GM06990 (cell line): ENCODE measurements at regions not wholly inside any gene's neighbourhood (a gene's known extent, or its start where the extent isn't known, plus 50 kb on each side); places are given as distances from the start of the nearest gene placed in this dataset.

Experiments
- DNase-seq: peaks from one replicate; pipeline ENCODE4 v3.0.0-alpha.2; 2011; ENCODE audit not compliant: insufficient read length; ENCODE audit errors: extremely low read depth
- H3K27me3 ChIP-seq: replicated peaks from 2 replicates; pipeline ENCODE4 v1.6.0; 2011; ENCODE audit warnings: low read length; ENCODE audit not compliant: control insufficient read depth, insufficient read depth
- H3K36me3 ChIP-seq: 2 replicates; pipeline ENCODE4 v1.5.1; 2011; ENCODE audit warnings: low read length; ENCODE audit not compliant: control insufficient read depth, insufficient read depth
- H3K4me3 ChIP-seq: replicated peaks from 2 replicates; pipeline ENCODE4 v1.5.1; 2011; ENCODE audit warnings: low read depth, mild to moderate bottlenecking, control low read depth, low read length
- TF ChIP-seq, protein P1 (sequence below): IDR thresholded peaks from 2 replicates; pipeline ENCODE4 v1.5.1; 2011; ENCODE audit warnings: low read length, control low read depth, mild to moderate bottlenecking, inconsistent platforms; ENCODE audit not compliant: insufficient read depth, poor library complexity, severe bottlenecking

DNA sequence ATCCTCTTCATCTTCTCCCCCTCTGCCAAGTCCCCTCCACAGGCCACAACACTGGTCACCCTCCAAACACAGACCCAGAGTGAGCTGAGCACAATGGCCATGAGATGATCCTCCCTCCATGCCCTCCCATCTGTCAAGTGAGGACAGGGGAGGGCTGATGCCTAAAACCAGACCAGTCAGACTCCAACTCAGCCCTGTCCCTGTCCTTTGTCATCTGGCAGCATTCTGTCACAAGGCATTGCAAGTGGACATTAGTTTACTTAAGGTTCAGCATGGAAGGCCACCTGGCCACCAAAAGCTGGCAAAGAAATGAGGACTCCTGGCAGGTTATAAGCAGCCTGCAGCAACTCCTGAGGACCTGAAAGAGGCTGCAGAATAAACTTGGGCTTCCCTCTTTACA lies 136.2 kb upstream of the SLC30A5 start:
- Histone ChIP-seq H3K4me3 (no peak overlapping the region), H3K36me3 (no peaks in the 10 kb centered on the region), H3K27me3 (no peaks in the 10 kb centered on the region; the same call in 1 of the 2 replicates)
- DNase-seq: no peak
- TF ChIP-seq, protein P1, sequence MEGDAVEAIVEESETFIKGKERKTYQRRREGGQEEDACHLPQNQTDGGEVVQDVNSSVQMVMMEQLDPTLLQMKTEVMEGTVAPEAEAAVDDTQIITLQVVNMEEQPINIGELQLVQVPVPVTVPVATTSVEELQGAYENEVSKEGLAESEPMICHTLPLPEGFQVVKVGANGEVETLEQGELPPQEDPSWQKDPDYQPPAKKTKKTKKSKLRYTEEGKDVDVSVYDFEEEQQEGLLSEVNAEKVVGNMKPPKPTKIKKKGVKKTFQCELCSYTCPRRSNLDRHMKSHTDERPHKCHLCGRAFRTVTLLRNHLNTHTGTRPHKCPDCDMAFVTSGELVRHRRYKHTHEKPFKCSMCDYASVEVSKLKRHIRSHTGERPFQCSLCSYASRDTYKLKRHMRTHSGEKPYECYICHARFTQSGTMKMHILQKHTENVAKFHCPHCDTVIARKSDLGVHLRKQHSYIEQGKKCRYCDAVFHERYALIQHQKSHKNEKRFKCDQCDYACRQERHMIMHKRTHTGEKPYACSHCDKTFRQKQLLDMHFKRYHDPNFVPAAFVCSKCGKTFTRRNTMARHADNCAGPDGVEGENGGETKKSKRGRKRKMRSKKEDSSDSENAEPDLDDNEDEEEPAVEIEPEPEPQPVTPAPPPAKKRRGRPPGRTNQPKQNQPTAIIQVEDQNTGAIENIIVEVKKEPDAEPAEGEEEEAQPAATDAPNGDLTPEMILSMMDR: no peak

DNA sequence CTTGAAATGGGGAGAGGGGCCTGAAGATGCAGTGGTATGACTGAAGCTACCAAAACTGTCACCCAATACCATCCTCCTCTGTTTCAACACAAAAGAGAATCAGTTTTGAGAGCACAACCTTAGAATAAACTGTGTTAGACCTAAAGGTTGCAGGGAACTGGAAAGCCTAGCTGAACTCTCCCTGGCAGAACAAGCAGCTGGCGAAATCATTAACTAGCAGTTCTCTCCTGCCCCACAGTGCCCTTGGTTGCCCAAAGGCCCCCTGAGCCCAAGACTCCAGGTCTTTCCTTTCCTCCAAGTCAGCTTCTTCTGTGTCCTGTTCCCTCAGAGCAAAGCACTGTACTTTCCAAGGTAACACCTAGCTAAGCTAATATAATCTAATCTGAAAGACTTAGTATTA lies 135.4 kb upstream of the SLC30A5 start:
- no peaks in the 10 kb centered on the region for H3K36me3 ChIP-seq
- DNase-seq: no peak
- TF ChIP-seq, protein P1: no peak
- H3K4me3 ChIP-seq: no peak overlapping the region
- no peaks in the 10 kb centered on the region; the same call in 1 of the 2 replicates for H3K27me3 ChIP-seq

DNA sequence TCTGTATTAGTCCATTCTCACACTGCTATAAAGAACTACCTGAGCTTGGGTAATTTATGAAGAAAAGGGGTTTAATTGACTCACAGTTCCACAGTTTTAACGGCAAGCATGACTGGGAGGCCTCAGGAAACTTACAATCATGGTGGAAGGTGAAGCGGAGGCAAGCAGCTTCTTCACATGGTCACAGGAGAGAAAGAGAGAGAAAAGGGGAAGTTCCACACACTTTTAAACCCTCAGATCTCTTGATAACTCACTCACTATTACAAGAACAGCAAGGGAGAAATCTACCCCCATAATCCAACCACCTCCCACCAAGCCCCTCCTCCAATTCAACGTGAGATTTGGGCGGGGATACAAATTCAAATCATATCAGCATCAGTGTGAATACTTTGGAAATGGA lies 133.4 kb upstream of the SLC30A5 start:
- DNase-seq: no peak
- no peak overlapping the region for H3K4me3 ChIP-seq
- TF ChIP-seq, protein P1: no peak
- no peaks in the 10 kb centered on the region for H3K36me3 ChIP-seq
- no peaks in the 10 kb centered on the region; the same call in 1 of the 2 replicates for H3K27me3 ChIP-seq

DNA sequence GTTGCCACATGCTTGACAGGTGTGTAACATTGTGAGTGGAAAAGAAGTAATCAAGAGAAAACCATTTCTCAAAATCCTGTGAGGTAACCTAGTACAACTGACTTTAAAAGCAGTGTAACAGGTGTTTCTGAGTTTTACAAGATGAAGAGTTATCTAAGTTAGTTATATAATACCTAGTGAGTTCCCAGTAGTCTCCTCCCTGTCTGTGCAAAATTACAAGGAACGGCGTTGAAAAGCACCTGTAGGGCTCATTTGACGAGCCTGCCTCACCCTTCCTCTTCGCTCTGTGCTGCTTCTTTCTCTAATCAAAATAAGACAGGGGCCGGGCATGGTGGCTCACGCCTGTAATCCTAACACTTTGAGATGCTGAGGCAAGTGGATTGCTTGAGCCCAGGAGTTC lies 132.9 kb upstream of the SLC30A5 start:
- no peaks in the 10 kb centered on the region for H3K36me3 ChIP-seq
- H3K27me3 ChIP-seq: no peaks in the 10 kb centered on the region; the same call in 1 of the 2 replicates
- H3K4me3 ChIP-seq: no peak overlapping the region
- DNase-seq: no peak
- TF ChIP-seq, protein P1: no peak

DNA sequence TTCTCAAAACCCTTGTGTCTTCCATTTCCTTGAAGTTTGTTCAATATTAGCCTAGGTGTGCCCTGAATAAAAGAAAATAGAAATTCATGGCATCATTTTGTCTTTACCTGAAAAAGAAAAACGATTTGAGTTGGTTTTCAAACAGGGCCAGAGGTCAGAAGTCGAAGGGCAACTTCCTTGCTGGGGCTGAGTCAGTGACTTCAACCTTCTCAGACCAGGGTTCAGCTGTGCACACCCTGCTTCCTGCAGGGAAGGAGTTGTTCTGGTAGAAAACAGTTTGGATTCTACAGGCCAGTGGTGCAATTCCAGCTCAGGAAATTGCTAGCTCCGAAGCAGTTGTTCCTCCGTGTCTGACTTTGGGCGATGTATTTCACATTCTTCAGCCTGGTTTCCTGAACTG lies 132.1 kb upstream of the SLC30A5 start:
- no peaks in the 10 kb centered on the region; the same call in 1 of the 2 replicates for H3K27me3 ChIP-seq
- TF ChIP-seq, protein P1: no peak
- H3K36me3 ChIP-seq: no peaks in the 10 kb centered on the region
- H3K4me3 ChIP-seq: no peak overlapping the region
- DNase-seq: no peak

DNA sequence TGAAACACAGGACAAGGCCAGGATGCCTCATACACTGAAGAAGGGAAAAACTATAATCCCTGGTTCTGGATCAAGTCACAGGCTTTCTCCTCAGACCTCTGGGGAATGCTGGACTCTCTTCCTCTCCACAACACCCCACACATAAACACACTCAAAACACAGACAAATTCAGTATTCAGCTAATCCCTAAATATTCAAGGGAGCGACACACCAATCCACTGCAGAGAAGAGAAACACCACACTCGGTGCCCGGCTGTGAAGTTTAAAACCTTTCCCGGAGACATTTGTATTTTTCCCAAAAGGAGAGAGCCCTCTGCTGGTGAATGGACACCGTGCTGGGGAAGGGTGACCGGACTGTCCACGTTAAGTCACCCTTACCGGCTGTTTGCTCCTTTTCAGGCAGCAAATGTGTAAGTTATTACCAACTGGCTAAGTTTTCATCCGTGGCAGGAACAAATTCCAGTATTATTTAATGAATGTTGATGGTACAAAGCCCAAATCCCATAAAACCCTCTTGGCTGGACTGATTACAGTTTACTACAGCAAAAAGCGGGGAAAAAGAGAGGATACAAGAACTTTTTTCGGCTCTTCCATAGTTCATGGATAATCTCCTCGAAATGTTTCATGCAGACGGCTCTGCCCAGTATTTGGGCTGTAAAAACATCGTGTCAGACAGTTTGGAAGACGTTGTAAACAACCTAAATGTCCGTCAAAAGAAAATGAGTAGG lies 130.9 kb upstream of the SLC30A5 start:
- Histone ChIP-seq H3K36me3 (no peaks in the 10 kb centered on the region), H3K4me3 (no peak overlapping the region), H3K27me3 (no peaks in the 10 kb centered on the region; the same call in 1 of the 2 replicates)
- TF ChIP-seq, protein P1: peak; percentile 60
- DNase-seq: no peak
